ENCODE measurements at regions not wholly inside any gene's neighbourhood (a gene's known extent, or its start where the extent isn't known, plus 50 kb on each side); places are given as distances from the start of the nearest gene placed in this dataset.

GRCh38 chr22:47678636-47679287 is 916.3 kb downstream of the TBC1D22A start:
- in situ Hi-C loops (cut with HindIII; ENCODE audit: low sequenced_read_pairs), result no loop called here

- in situ Hi-C loops (cut with HindIII; ENCODE audit: low sequenced_read_pairs), result no loop called here
These were observed 915.6 kb downstream of the TBC1D22A start for GRCh38 chr22:47678048-47678447.

- in situ Hi-C loops (cut with HindIII; ENCODE audit: low sequenced_read_pairs), result no loop called here
These were observed 914.2 kb downstream of the TBC1D22A start for GRCh38 chr22:47676685-47677084.

GRCh38 chr22:47674600-47674999 is 912.1 kb downstream of the TBC1D22A start:
- in situ Hi-C loops (cut with HindIII; ENCODE audit: low sequenced_read_pairs), result no loop called here

- in situ Hi-C loops (cut with HindIII; ENCODE audit: low sequenced_read_pairs), result no loop called here
These were observed 911.1 kb downstream of the TBC1D22A start for GRCh38 chr22:47673557-47673956.

- in situ Hi-C loops (cut with HindIII; ENCODE audit: low sequenced_read_pairs), result no loop called here
These were observed 910.1 kb downstream of the TBC1D22A start for GRCh38 chr22:47672526-47672925.

- in situ Hi-C loops (cut with HindIII; ENCODE audit: low sequenced_read_pairs), result no loop called here
These were observed 902.7 kb downstream of the TBC1D22A start for GRCh38 chr22:47665151-47665550.

GRCh38 chr22:47663615-47664605 is 901.5 kb downstream of the TBC1D22A start:
- in situ Hi-C loops (cut with HindIII; ENCODE audit: low sequenced_read_pairs), result no loop called here

- in situ Hi-C loops (cut with HindIII; ENCODE audit: low sequenced_read_pairs), result no loop called here
These were observed 897.2 kb downstream of the TBC1D22A start for GRCh38 chr22:47659467-47660223.

GRCh38 chr22:47658182-47658581 is 895.7 kb downstream of the TBC1D22A start:
- in situ Hi-C loops (cut with HindIII; ENCODE audit: low sequenced_read_pairs), result no loop called here

GRCh38 chr22:47657224-47657623 is 894.8 kb downstream of the TBC1D22A start:
- in situ Hi-C loops (cut with HindIII; ENCODE audit: low sequenced_read_pairs), result no loop called here

- in situ Hi-C loops (cut with HindIII; ENCODE audit: low sequenced_read_pairs), result no loop called here
These were observed 894.4 kb downstream of the TBC1D22A start for GRCh38 chr22:47656806-47657205.

GRCh38 chr22:47655930-47656329 is 893.5 kb downstream of the TBC1D22A start:
- in situ Hi-C loops (cut with HindIII; ENCODE audit: low sequenced_read_pairs), result no loop called here

GRCh38 chr22:47654922-47655491 is 892.6 kb downstream of the TBC1D22A start:
- in situ Hi-C loops (cut with HindIII; ENCODE audit: low sequenced_read_pairs), result no loop called here

GRCh38 chr22:47653921-47654320 is 891.5 kb downstream of the TBC1D22A start:
- in situ Hi-C loops (cut with HindIII; ENCODE audit: low sequenced_read_pairs), result no loop called here

- in situ Hi-C loops (cut with HindIII; ENCODE audit: low sequenced_read_pairs), result no loop called here
These were observed 889.0 kb downstream of the TBC1D22A start for GRCh38 chr22:47651216-47651987.

- in situ Hi-C loops (cut with HindIII; ENCODE audit: low sequenced_read_pairs), result no loop called here
These were observed 885.3 kb downstream of the TBC1D22A start for GRCh38 chr22:47647720-47648119.

GRCh38 chr22:47647181-47647580 is 884.7 kb downstream of the TBC1D22A start:
- in situ Hi-C loops (cut with HindIII; ENCODE audit: low sequenced_read_pairs), result no loop called here

- in situ Hi-C loops (cut with HindIII; ENCODE audit: low sequenced_read_pairs), result no loop called here
These were observed 883.5 kb downstream of the TBC1D22A start for GRCh38 chr22:47645923-47646322.

- in situ Hi-C loops (cut with HindIII; ENCODE audit: low sequenced_read_pairs), result no loop called here
These were observed 883.0 kb downstream of the TBC1D22A start for GRCh38 chr22:47645450-47645914.

All from DLD1 (cell line).